IPS DF 4.7 (cell line): ENCODE measurements at regions not wholly inside any gene's neighbourhood (a gene's known extent, or its start where the extent isn't known, plus 50 kb on each side); places are given as distances from the start of the nearest gene placed in this dataset.

Experiments
- DNase-seq: peaks from one replicate; pipeline ENCODE4 v3.0.0-alpha.2; 2013; ENCODE audit warnings: low spot score; ENCODE audit errors: extremely low read depth

DNA sequence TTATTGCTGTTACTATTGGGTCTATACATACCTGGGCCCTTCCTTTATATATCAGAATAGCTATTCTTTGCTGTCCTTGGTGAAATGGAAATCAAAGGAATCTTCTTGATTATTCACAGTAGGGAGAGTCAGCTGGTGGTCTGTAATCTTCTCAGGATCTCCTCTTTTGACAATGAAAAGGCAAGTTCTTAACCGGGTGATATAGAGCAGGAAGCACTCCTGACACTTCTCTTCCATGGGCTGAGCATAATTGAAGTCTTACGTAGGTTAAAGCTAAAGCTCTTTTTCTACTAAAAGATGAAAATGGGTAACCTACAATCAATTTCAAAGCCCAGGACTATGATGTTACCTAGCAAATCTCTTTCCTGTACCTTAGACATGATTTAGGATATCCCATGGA, 274.9 kb upstream of the LCORL start:
- DNase-seq, result no peak

DNA sequence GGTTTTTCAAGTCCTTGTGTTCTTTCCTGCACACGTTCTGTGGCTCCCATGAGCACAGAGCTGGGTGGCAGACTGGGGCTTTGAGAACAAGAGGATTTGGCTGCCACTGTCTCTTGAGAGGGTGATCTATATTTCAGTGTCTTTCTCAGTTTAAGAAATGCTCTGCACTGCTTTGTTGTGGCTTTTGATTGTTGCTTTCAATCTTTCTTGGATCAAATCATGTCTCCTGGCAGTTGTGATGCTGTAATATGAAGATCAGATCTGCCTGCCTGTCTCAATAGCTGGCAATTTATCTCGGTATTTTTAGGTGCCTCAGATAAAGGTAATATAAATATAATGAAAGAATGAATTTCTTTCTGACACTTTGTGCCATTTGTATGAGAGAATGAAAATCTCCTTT, 273.3 kb upstream of the LCORL start:
- DNase-seq, result no peak

DNA sequence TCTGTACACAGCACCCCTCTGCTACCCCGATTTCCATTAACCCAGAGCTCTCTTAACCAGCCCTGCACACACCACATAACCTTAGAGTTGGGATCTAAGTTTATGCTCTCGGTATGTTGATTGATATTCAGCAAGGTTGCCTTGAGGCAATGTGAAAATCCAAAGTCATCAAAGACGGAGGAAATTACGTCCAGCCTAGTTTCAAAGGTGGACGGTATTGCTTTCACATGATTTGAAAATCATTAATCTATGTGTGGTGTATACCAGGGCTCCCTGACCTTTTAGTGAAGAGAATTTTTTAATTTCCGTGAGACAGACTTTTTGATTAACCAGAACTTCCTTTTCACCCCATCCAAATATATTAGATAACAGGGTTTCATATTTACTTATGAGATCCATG, 272.5 kb upstream of the LCORL start:
- no peak for DNase-seq

DNA sequence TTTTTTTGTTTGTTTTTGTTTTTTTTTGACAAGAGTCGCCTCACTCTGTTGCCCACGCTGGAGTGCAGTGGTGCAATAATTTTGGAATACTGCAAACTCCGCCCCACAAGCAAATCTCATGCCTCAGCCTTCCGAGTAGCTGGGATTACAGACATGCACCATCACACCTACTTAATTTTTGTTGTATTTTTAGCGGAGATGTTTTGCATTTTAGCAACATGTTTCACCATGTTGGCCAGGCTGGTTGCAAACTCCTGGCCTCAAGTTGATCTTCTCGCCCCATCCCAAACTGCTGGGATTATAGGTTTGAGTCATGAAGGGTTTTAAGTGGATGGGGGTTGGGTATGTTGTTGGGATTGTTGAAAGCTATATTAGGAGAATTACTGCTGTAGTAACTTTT, 270.9 kb upstream of the LCORL start:
- DNase-seq, result no peak

DNA sequence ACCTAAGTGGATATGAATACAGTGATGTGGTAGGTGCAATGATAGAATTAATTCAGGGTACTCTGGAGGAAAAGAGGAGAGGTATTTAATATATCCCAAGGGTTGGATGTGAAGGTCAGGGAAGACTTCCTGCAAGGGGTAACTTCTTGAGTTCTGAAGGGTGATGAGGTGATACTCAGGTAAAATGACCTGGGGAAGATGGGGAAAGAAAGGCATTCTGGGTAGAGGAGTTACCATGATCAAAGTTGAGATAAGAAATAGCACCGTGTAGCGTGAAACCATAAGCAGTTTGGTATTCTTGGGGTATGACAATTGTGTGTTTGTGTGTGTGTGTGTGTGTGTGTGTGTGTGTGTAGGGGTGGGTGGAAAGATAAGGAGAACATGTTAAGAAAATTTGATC, 270.4 kb upstream of the LCORL start:
- DNase-seq, result no peak

DNA sequence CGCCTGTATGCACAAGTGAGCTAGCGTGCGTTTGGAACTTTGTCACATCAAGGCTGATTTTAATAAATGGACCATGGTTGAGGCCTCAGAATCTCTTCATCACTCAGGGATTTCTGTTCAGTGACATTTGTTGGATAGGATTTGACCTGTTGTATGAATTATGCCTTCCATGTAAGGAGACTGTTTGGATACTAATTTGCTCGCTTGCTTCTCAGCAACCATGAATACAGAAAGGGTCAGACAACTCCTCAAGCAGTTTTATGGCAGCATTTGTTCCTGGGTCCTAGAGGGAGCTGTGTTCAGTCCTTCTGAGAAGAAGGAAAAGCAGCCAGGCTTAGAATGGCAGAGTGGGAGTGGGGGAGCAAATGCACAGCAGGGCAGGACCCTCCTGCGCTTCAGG, 269.7 kb upstream of the LCORL start:
- DNase-seq, result no peak

DNA sequence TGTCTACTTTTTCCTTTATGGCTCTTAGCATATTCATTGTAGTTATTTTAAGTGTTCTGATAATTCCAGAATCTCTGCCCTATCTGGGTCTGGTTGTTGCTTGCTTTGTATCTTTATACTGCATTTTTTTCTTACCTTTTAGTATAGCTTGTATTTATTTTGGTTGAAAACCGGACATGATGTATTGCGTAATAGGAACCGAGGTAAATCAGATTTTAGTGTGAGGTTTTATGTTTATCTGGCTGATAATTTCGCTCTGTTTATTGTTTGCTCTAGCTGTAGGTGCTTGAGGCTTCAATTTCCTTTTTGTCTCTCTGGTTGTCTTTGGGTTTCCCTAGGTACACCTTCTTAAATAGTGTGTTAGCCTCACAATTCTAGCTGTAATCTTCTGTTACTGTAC, 263.8 kb upstream of the LCORL start:
- no peak for DNase-seq

DNA sequence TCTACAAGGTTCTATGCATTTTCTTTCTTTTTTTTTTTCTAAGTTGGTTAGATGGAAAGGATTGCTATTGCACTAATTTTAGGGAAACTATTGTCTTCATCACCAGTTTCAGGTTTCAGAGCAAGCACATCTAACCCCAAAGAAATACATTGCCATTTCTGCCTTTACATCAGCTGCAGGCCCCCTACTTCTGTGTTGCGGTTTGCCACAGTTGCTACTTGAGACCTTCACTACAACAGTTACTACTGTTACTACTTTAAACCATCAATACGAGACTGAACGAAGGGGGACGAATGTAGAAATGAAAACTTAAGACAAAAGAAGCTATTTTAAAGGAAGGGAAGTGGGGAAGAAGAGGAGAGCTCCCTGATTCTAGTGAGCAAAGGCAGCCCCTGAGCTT, 256.7 kb upstream of the LCORL start:
- no peak for DNase-seq

DNA sequence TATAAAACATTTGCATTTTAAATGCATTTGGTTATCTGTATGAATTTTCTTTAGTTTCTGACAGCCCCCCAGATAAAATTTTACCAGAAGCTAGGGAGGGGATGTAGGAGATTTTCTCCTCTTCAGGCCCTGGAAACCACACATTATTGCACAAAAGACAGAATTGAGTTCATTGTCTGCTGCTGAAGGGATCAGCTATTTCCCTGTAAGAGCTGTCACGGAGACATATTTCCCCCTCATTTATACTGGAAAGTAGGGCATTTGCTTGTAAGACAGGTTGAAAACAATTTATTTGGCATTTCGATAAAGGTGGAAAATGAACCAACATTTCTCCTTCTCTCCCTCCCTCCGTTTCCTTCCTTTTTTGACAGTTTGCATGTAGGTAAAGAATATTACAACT, 241.3 kb upstream of the LCORL start:
- no peak for DNase-seq

DNA sequence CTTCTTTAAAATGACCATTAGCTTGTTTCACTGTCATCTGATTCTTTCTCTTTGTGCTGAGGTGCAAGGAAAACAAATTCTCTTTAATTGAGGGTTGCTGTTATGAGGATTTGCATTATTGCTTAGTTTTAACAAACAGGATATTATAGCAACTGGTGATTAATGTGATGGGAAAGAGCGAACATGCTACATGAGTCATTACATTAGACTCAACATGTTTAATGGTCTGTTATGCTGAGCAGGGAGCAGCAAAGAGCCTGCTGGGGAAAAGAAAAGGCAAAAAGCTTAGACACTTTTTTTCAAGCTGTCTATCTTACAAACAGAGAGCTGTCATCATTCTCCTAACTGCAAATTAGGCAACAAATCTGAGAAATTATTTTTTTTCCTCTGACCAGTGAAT, 230.5 kb upstream of the LCORL start:
- no peak for DNase-seq

DNA sequence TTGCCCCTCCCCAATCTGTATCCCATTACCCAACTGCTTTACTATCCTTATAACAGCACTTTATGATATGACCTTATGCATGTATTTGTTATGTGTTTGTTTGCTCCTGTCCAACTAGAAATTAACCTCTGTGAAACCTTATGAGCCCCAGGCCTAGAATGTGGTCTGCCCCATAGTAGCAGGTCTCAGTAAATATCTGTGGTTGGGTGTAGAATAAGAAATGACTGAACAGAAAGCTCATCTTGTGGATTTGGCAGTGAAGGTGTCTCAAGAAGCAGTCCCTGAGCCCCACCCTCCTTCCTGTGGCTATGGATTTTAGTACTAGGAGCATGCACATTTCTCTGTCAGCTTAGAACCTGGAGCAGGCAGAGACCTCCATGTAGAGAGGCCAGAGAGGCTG, 229.0 kb upstream of the LCORL start:
- no peak for DNase-seq

DNA sequence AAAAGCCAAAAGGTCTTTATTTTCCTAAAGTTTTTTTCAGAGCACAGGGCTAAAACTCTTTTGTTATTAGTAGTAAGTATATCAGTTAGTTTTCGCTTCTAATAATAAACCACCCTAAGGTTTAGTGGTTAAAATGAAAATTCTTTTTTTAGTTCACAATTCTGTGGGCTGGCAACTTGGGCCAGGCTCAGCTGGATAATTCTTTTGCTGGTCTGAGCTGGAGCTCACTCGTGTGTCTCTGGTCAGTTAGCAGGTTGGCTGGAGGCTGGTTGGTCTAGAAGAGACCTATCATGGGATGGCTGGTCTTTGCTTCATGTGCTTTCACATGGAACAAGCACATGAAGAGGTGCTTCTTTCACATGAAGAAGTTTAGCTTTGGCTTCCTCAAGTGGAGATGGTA, 227.1 kb upstream of the LCORL start:
- DNase-seq, result no peak

DNA sequence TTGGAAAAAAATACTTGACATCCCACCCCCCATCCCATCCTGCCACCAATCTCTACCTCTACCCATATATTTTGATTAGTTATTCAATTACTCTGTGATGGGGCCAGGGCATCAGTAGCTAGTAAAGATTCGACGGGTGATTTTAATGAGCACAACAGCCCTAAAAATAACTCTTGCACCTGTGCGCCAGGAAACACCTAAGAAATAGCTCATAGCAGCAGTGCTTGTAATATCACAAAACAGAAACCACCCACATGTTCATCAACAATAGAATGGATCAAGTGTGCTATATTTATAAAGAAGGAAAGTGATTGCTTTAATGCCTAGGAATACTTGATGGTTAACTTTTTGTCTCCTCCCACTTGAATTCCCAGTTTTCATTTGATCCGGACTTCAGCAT, 225.6 kb upstream of the LCORL start:
- DNase-seq, result no peak

DNA sequence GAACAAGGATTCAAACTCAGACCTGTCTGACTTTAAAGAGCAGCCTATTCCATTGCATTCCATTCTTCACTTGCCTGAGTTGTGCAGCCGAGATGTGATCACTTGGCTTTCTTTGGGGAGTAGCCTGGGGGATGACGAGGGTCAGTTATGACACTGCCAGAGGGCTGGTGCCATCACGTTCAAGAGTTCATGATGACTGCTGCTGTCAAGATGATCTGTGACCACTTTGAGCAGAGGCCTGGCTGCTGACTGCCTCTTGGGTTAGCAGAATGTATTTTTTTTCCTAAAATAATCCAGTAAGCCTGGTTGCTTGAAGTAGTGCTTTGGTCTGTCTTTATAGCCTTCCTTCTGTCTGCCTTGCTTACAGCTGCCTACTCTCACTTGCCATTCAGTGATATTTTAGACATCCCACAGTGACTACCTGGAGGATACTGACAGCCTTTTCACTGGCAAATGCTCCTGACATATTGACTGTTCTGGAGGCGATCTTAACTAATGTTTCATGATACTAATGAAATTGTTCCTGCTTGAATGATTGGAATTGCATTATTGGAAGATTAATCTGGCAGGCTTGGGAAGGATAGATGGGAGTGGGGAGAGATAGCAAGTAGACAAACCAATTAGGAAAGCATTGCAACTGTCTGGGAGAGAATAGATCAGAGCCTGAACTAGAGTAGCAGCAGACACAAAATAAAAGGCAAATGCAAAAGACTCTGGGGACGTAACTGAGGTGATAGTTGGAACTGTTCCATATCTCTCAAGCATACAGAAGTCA, 221.6 kb upstream of the LCORL start:
- no peak for DNase-seq

DNA sequence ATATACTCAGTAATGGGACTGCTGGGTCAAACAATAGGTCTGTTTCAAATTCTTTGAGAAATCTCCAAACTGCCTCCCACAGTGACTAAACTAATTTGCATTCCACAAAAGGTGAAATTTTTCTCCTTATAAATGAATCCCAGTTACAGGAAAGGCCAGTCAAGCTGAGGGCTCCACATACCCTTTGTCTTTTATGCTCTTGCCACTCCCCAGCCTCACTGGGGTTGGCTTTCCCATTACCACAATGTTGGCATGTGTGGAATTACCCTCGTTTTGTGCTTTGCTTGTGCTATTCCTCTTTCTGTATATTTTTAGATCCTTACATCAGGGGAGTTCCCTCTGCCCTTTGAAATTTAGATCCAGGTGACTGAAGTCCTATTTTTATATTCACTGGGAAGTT, 220.2 kb upstream of the LCORL start:
- no peak for DNase-seq

DNA sequence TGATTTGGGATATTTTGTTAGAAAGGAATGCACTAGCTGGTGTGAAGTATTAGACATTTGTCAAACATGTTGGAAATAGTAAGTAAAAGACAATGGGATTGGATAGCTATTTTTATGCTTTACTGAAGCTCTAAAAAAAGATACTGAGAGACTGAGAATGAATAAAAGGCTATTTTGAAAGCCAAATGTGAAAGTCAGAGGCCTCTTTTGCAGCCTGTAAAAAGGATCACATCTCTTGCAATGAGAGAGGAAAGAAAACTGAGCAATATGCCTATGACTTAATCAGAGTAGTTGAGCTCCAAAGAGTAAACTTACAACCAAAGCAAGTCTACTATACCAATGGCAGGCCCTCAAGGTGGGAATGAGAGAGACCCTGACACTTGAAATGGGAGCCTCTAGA, 212.6 kb upstream of the LCORL start:
- no peak for DNase-seq

DNA sequence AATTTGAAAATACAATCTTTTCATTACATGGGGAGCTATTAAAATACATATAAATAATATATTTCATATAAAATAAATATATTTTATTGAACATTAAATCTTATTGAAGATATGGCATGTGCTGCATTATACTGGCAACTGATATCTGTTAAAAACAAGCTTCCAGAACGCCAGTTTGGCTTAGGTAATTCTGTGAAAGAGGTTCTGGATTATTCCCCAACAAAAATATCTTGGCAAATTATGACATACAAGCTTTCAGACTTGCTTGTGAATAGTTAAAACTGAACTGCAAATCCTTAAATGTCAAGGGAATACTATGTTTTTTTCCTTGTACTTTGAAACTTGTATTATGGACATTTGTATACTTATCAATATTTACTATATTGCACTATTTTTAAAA, 210.2 kb upstream of the LCORL start:
- DNase-seq, result no peak

DNA sequence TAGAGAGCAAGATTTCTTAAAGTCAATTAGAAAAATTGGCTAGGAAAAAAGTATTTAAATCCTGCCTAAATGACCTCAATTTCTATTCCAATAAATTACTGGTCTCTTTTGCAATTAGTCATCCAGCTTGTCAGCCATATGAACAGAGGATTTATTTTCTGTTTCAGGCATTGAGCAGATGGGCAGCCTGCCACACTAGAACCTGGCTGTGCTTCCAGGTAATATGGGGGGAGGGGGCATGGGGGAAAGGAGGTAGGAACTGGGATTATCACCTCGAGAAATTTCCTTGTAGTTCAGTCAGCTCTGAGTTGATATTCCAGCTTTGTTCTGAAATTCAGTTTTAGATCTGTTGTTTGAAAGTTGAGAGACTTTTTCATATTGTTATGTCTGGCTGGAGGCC, 206.3 kb upstream of the LCORL start:
- DNase-seq, result no peak

DNA sequence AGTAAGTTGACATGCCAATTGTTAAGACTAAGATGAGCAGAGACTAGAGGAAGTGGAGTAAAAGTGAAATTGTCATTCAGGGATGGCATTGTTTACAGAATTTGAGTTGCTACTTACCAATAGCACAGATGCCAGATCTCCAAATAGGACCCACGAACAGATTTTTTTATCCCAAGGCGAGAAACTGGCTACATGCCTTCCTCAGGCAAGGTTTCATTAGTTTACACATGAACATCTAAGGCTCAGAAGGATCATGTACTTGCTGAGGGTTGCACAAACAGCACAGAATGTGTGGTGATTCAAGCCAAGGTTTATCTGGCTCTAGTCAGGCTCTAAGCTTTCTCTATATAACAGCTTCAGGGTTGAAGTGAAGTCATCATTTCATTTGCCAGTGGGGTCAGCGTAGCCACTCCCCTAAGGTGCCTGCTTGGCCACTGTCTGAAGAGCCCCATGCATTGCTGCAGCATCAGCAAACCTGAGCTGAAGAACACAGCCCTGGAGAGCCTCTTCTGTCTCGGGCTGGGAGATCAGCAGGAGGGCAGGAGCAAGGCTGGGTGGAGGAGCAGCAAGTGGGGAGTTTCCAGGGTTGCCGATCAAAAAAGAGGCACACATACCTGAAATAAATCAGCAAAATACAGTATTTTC, 193.0 kb upstream of the LCORL start:
- DNase-seq, result no peak

DNA sequence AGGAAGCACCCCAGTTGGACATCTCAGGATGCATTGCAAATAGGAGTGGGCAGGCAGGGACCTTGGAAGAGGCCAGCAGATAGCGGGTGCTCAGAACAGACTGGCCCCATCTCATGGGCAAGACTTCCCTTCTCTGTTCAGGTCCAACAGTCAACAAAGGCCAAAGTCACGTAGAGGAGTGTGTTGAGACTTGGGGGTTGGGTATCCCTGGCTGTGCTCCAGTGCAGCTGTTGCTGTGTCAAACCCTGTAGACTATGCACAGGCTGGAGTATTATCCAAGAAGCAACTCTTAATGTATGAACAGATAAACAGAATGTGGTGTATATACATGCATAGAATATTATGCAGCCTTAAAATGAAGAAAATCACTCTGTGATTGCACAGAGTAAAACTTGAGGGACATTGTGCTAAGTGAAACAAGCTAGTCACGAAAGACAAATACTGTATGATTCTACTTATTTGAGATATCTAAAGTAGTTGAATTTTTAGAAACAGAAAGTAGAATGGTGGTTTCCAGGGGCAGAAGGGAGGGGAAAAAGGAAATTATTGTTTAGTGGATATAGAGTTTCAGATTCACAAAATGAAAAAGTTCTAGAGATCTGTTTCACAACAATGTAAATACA, 192.1 kb upstream of the LCORL start:
- no peak for DNase-seq

DNA sequence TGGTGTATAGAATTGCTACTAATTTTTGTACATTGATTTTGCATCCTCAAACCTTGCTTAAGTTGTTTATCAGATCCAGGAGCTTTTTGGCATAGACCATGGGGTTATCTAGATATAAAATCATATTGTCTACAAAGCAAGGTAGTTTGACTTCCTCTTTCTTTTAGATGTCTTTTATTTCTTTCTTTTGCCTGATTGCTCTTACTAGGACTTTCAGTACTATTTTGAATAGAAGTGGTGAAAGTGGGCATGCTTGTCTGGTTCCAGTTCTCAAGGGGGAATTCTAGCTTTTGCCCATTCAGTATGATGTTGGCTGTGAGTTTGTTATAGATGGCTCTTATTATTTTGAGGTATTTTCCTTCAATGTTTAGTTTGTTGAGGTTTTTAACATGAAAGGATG, 187.9 kb upstream of the LCORL start:
- no peak for DNase-seq

DNA sequence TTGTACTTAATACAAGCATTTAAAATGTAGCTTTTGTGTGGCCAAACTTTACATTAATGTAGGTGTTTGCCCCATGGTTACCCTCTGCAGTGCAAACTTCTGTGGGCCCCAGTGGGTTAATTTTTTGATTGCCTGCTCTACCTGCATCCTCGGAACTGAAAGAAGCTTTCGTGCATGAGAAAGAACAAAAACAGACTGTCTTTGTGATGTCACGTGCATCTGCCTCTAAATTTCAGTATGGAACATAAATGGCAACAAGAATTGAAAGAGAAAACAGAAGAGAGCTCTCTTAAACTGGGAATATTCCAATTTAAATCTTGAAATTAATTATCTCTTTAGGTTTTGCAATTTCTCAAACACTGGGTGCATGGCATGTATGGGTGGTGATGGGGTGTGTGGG, 182.4 kb upstream of the LCORL start:
- DNase-seq, result no peak

DNA sequence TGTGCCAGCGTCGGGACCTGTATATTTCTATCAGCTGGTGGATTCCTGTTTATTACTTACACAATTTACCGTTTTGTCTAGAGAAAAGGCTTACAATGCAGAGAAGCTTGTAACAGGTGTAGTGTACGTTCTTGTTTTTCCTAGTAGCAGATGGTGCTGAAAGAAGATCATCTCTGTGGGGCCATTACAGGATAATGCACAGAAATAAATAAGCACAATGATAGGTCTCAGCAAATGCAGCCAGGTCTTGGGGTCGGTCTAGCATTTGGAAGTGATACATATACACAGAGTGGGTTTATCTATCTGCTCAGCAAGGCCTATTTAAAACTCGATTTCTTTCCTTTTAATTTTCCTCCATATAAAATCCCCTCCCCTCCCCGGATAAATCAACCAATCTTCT, 180.9 kb upstream of the LCORL start:
- no peak for DNase-seq
